ENCODE measurements at regions not wholly inside any gene's neighbourhood (a gene's known extent, or its start where the extent isn't known, plus 50 kb on each side); places are given as distances from the start of the nearest gene placed in this dataset.

GRCh38 chr3:34948517-34948916, 690.8 kb upstream of the ARPP21 start:
- POLR2A ChIA-PET: no interaction called here
- Histone ChIP-seq H3K9me3 (ENCODE audit: control insufficient read depth, insufficient read depth, low read depth, low read length) (no peaks in the 10 kb centered on the region), H3K4me1 (ENCODE audit: control insufficient read depth, insufficient read depth, low read length) (no peaks in the 10 kb centered on the region), H3K4me3 (ENCODE audit: low read depth in 2 of 2, low read length in 2 of 2) (no peak overlapping the region), H3K36me3 (ENCODE audit: control insufficient read depth, insufficient read depth, low read length) (no peaks in the 10 kb centered on the region), H3K27ac (ENCODE audit: low read length) (no peak overlapping the region), H3K27me3 (ENCODE audit: control insufficient read depth, insufficient read depth, low read length) (no peaks in the 10 kb centered on the region)
- in situ Hi-C loops (cut with HindIII; ENCODE audit: low pct_unique_long_range_greater_than_20kb, low sequenced_read_pairs) (no loop called here), intact Hi-C loops (cut with micrococcal nuclease; ENCODE audit: unreplicated experiment) (no loop called here)
- no peak for DNase-seq (ENCODE audit: low read depth, low spot score)
- no peak for ATAC-seq
- CTCF ChIA-PET: no interaction called here
- no TSS peak for BruUV-seq (replicated peaks)
- TF ChIP-seq TCF7L2 (IDR thresholded peaks at IDR 0.05; ENCODE audit: low read depth, low read length) (no peak), SIN3A (IDR thresholded peaks at IDR 0.05; ENCODE audit: borderline replicate concordance, insufficient read depth, low read depth, low read length) (no peak), POLR2AphosphoS5 (IDR thresholded peaks at IDR 0.05; ENCODE audit: low read depth, low read length) (no peak)
- TF ChIP-seq, protein P1, sequence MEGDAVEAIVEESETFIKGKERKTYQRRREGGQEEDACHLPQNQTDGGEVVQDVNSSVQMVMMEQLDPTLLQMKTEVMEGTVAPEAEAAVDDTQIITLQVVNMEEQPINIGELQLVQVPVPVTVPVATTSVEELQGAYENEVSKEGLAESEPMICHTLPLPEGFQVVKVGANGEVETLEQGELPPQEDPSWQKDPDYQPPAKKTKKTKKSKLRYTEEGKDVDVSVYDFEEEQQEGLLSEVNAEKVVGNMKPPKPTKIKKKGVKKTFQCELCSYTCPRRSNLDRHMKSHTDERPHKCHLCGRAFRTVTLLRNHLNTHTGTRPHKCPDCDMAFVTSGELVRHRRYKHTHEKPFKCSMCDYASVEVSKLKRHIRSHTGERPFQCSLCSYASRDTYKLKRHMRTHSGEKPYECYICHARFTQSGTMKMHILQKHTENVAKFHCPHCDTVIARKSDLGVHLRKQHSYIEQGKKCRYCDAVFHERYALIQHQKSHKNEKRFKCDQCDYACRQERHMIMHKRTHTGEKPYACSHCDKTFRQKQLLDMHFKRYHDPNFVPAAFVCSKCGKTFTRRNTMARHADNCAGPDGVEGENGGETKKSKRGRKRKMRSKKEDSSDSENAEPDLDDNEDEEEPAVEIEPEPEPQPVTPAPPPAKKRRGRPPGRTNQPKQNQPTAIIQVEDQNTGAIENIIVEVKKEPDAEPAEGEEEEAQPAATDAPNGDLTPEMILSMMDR (IDR thresholded peaks at IDR 0.05): no peak
- TF ChIP-seq, protein P2, sequence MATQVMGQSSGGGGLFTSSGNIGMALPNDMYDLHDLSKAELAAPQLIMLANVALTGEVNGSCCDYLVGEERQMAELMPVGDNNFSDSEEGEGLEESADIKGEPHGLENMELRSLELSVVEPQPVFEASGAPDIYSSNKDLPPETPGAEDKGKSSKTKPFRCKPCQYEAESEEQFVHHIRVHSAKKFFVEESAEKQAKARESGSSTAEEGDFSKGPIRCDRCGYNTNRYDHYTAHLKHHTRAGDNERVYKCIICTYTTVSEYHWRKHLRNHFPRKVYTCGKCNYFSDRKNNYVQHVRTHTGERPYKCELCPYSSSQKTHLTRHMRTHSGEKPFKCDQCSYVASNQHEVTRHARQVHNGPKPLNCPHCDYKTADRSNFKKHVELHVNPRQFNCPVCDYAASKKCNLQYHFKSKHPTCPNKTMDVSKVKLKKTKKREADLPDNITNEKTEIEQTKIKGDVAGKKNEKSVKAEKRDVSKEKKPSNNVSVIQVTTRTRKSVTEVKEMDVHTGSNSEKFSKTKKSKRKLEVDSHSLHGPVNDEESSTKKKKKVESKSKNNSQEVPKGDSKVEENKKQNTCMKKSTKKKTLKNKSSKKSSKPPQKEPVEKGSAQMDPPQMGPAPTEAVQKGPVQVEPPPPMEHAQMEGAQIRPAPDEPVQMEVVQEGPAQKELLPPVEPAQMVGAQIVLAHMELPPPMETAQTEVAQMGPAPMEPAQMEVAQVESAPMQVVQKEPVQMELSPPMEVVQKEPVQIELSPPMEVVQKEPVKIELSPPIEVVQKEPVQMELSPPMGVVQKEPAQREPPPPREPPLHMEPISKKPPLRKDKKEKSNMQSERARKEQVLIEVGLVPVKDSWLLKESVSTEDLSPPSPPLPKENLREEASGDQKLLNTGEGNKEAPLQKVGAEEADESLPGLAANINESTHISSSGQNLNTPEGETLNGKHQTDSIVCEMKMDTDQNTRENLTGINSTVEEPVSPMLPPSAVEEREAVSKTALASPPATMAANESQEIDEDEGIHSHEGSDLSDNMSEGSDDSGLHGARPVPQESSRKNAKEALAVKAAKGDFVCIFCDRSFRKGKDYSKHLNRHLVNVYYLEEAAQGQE (IDR thresholded peaks at IDR 0.05; ENCODE audit: insufficient read depth in 1 of 2, low read depth in 2 of 2, low read length in 1 of 2): no peak

GRCh38 chr3:34955680-34956079, 683.6 kb upstream of the ARPP21 start:
- no peak for DNase-seq (ENCODE audit: low read depth, low spot score)
- BruUV-seq (replicated peaks): no TSS peak
- no peaks in the 10 kb centered on the region for H3K4me1 ChIP-seq (ENCODE audit: control insufficient read depth, insufficient read depth, low read length)
- no peaks in the 10 kb centered on the region for H3K36me3 ChIP-seq (ENCODE audit: control insufficient read depth, insufficient read depth, low read length)
- H3K9me3 ChIP-seq (ENCODE audit: control insufficient read depth, insufficient read depth, low read depth, low read length): no peaks in the 10 kb centered on the region
- intact Hi-C loops (cut with micrococcal nuclease; ENCODE audit: unreplicated experiment): no loop called here
- in situ Hi-C loops (cut with HindIII; ENCODE audit: low pct_unique_long_range_greater_than_20kb, low sequenced_read_pairs): no loop called here
- H3K4me3 ChIP-seq (ENCODE audit: low read depth in 2 of 2, low read length in 2 of 2): no peak overlapping the region
- TF ChIP-seq, protein P1 (IDR thresholded peaks at IDR 0.05): no peak
- TF ChIP-seq, protein P2 (IDR thresholded peaks at IDR 0.05; ENCODE audit: insufficient read depth in 1 of 2, low read depth in 2 of 2, low read length in 1 of 2): no peak
- TF ChIP-seq SIN3A (IDR thresholded peaks at IDR 0.05; ENCODE audit: borderline replicate concordance, insufficient read depth, low read depth, low read length) (no peak), TCF7L2 (IDR thresholded peaks at IDR 0.05; ENCODE audit: low read depth, low read length) (no peak), POLR2AphosphoS5 (IDR thresholded peaks at IDR 0.05; ENCODE audit: low read depth, low read length) (no peak)
- no peaks in the 10 kb centered on the region for H3K27me3 ChIP-seq (ENCODE audit: control insufficient read depth, insufficient read depth, low read length)
- CTCF ChIA-PET: no interaction called here
- no peak overlapping the region for H3K27ac ChIP-seq (ENCODE audit: low read length)
- POLR2A ChIA-PET: no interaction called here
- no peak for ATAC-seq
